GM06990 (cell line): ENCODE measurements at regions not wholly inside any gene's neighbourhood (a gene's known extent, or its start where the extent isn't known, plus 50 kb on each side); places are given as distances from the start of the nearest gene placed in this dataset.

Experiments
- DNase-seq: peaks from one replicate; pipeline ENCODE4 v3.0.0-alpha.2; 2011; ENCODE audit not compliant: insufficient read length; ENCODE audit errors: extremely low read depth
- H3K27me3 ChIP-seq: replicated peaks from 2 replicates; pipeline ENCODE4 v1.6.0; 2011; ENCODE audit warnings: low read length; ENCODE audit not compliant: control insufficient read depth, insufficient read depth
- H3K36me3 ChIP-seq: 2 replicates; pipeline ENCODE4 v1.5.1; 2011; ENCODE audit warnings: low read length; ENCODE audit not compliant: control insufficient read depth, insufficient read depth
- H3K4me3 ChIP-seq: replicated peaks from 2 replicates; pipeline ENCODE4 v1.5.1; 2011; ENCODE audit warnings: low read depth, mild to moderate bottlenecking, control low read depth, low read length
- TF ChIP-seq, protein P1 (sequence below): IDR thresholded peaks from 2 replicates; pipeline ENCODE4 v1.5.1; 2011; ENCODE audit warnings: low read length, control low read depth, mild to moderate bottlenecking, inconsistent platforms; ENCODE audit not compliant: insufficient read depth, poor library complexity, severe bottlenecking

DNA sequence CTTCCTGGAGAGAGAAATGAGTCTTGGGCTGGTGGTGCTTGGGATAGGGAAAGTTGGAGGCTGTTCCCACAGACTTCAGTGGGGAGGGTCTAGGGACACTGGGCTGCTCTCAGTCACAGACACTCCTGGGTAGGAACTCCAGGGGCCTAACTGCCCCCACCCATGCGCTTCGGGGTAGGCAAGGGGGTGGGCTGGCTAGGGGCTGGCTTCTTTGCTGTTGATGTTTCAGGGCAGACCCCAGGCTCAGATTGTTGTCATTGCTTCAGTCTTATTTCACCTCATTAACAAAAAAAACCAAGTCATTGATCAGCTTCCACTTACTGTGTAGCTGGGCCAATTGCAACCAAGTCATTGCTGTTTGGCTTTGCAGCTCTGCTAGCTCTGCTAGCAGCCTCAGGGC is 160.1 kb upstream of the CSF3R start:
- no peak for DNase-seq
- TF ChIP-seq, protein P1, sequence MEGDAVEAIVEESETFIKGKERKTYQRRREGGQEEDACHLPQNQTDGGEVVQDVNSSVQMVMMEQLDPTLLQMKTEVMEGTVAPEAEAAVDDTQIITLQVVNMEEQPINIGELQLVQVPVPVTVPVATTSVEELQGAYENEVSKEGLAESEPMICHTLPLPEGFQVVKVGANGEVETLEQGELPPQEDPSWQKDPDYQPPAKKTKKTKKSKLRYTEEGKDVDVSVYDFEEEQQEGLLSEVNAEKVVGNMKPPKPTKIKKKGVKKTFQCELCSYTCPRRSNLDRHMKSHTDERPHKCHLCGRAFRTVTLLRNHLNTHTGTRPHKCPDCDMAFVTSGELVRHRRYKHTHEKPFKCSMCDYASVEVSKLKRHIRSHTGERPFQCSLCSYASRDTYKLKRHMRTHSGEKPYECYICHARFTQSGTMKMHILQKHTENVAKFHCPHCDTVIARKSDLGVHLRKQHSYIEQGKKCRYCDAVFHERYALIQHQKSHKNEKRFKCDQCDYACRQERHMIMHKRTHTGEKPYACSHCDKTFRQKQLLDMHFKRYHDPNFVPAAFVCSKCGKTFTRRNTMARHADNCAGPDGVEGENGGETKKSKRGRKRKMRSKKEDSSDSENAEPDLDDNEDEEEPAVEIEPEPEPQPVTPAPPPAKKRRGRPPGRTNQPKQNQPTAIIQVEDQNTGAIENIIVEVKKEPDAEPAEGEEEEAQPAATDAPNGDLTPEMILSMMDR = no peak
- Histone ChIP-seq H3K36me3 (no peaks in the 10 kb centered on the region), H3K4me3 (no peak overlapping the region), H3K27me3 (peaks cover 5% of the 10 kb centered on the region)

DNA sequence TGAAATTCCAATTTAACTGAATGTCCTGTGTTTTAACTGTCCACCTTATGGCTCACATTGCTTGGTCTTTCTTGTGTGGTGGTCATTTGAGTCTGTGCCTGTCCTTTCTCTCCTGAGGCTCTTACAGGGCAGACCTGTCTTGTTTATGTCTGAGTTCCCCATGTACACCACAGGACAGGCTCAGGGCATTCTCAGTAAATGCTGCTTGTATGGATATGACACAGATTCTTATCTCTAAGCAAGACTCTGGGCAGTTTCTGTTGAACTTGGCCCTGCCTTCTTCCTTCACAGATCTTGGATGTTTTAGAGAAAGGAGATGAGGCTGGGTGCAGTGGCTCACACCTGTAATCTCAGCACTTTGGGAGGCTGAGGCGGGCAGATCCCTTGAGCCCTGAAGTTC is 159.1 kb upstream of the CSF3R start:
- Histone ChIP-seq H3K27me3 (peaks cover 5% of the 10 kb centered on the region), H3K4me3 (no peak overlapping the region), H3K36me3 (no peaks in the 10 kb centered on the region)
- TF ChIP-seq, protein P1 = no peak
- DNase-seq = no peak

DNA sequence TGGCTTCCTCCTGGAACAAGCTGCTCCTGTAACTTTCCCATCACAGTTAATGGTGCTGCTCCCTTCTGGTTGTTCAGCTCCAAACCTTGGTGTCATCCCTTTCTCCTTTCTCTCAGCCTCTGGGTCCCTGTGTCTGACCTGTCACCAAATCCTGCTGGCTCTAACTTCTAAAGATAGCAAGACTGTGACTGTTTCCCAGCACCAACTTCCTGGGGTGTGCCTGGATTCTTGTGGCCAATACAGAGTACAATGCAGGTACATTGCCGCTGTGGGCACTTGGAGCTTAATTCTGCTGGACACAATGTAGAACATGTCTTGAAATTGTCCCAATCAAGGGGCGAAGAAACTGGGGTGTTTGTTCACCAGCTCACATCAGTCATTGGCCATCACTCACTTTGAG is 156.7 kb upstream of the CSF3R start:
- Histone ChIP-seq H3K36me3 (no peaks in the 10 kb centered on the region), H3K27me3 (peaks cover 3% of the 10 kb centered on the region), H3K4me3 (no peak overlapping the region)
- TF ChIP-seq, protein P1 = no peak
- DNase-seq = no peak

DNA sequence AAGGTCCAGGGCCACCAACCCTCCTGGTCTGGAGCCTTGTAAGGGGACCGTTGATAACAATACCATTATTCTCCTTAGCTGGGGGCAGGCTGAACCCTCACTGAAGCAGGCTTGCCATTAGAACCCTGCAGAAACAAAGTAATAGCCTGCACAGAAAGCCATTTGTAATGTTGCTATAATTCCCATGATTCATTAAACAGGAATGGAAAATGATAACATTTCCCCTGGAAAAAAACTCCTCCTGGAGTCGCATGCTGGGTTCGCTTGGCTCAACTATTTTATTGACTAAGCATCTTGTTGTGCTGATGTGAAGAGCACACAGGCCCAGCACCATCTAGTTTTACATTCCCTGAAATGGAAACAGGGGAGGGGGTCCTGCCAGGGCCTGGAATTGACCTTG is 155.6 kb upstream of the CSF3R start:
- no peak for DNase-seq
- TF ChIP-seq, protein P1 = no peak
- Histone ChIP-seq H3K36me3 (no peaks in the 10 kb centered on the region), H3K4me3 (no peak overlapping the region), H3K27me3 (peaks cover 3% of the 10 kb centered on the region)

DNA sequence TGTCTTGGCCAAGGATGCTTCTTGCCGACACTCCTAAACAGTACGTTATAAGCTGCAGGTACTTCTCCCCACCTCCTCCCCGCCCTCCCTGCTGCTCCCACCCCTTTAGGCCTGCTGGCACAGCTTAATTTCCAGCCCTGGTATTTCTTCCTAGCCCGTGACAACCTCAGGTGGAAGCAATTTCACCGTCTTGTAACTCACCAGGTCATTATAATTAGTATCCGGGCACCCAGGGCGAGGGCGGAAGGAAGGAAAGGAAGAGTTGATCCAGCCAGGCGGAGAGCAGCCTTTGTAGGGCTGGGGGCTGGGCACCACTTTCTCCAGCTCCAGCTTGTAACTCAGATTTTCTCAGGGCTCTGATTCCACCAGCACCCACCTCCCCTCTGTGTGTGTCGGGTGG is 153.5 kb upstream of the CSF3R start:
- Histone ChIP-seq H3K4me3 (no peak overlapping the region), H3K36me3 (no peaks in the 10 kb centered on the region), H3K27me3 (peaks cover 3% of the 10 kb centered on the region)
- TF ChIP-seq, protein P1 = no peak
- no peak for DNase-seq

DNA sequence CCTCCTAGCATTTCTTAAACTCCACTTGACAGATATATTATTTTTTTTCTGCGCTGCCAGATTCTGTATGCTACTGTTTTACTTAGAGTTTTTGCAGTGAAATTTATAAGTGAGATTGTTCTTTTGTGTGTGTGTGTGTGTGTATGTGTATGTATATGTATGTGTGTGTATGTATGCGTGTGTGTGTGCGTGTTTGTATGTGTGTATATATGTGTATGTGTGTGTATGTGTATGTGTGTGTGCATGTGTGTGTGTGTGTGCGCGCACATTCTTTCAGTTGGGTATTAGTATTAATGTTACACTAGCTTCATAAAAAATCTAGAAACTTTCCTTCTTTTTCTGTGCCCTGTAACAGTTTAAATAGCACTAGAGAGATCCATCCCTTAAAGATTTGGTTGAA is 152.6 kb upstream of the CSF3R start:
- Histone ChIP-seq H3K4me3 (no peak overlapping the region), H3K27me3 (peaks cover 3% of the 10 kb centered on the region), H3K36me3 (no peaks in the 10 kb centered on the region)
- no peak for DNase-seq
- TF ChIP-seq, protein P1 = no peak
